Psoas muscle (tissue), 7 donors: ENCODE measurements at regions not wholly inside any gene's neighbourhood (a gene's known extent, or its start where the extent isn't known, plus 50 kb on each side); places are given as distances from the start of the nearest gene placed in this dataset.
"Not testable (repeated sequence)": the region's sequence is repeated elsewhere in the genome, so short reads cannot be mapped to it uniquely, and the experiment has no call there.

Source experiments
- ATAC-seq, 4 donors: fragments of 200-7000 bp; cut with Tn5 transposase; one replicate each; pipeline ENCODE4 v1.9.1; 2020; ENCODE audit warnings: moderate library complexity in 3 of 4, mild to moderate bottlenecking in 2 of 4
- DNase-seq, 2 donors: peaks; one replicate each; pipeline ENCODE4 v3.0.0-alpha.2; 2020
- H3K27ac ChIP-seq: fragments of 200-600 bp; one replicate; pipeline ENCODE4 v1.8.0; 2022
- H3K27me3 ChIP-seq, 3 donors: fragments of 200-600 bp in 1 of 3; one replicate each; pipeline versions ENCODE4 v1.6.1 to v1.8.0; 2013 to 2022; ENCODE audit warnings: low read length in 2 of 3, mild to moderate bottlenecking in 2 of 3, moderate library complexity in 1 of 3; ENCODE audit not compliant: insufficient read depth in 3 of 3
- H3K36me3 ChIP-seq, 2 donors: fragments of 200-600 bp in 1 of 2; one replicate each; pipeline versions ENCODE4 v1.6.1 to v1.8.0; 2013 to 2022; ENCODE audit warnings: low read depth in 1 of 2, mild to moderate bottlenecking in 1 of 2, moderate library complexity in 1 of 2; ENCODE audit not compliant: insufficient read depth in 1 of 2
- H3K4me1 ChIP-seq: fragments of 200-600 bp; one replicate; pipeline ENCODE4 v1.8.0; 2022
- H3K4me3 ChIP-seq: fragments of 200-600 bp; one replicate; pipeline ENCODE4 v1.8.0; 2022; ENCODE audit warnings: mild to moderate bottlenecking
- H3K9me3 ChIP-seq: fragments of 200-600 bp; one replicate; pipeline ENCODE4 v1.8.0; 2022
- CTCF ChIP-seq: fragments of 200-600 bp; IDR thresholded peaks from one replicate; pipeline ENCODE4 v1.8.0; 2022; ENCODE audit warnings: antibody characterized with exemption
- WGBS, 3 donors: extraction: QIAGEN DNeasy Blood & Tissue Kit; methylation state at CpG; one replicate each; pipeline versions ENCODE4 v1.1.6 to v1.1.7; 2013; 5-methylcytosine and 5-hydroxymethylcytosine counted together
- intact Hi-C, 2 donors: fragments of 100-400 bp; cut with DNase I; formaldehyde crosslinking; loops; one replicate each; pipeline versions ENCODE4 v1.11.0 to v1.14.2; 2022
- donor health status: healthy with polysubstance abuse.
- donor health status: DM: no; HTN: no; CAD: no; lungs with moderate emphysema.
- donor health status: Bipolar disorder and iron deficiency.
- donor health status: healthy.
- donor health status: DM: yes; HTN: yes; CAD: no.
- donor health status: DM: no; HTN: no; CAD: no.
- donor health status: DM: yes; HTN: yes; CAD: no.

- Histone ChIP-seq H3K27me3 (no peaks in the 10 kb centered on the region), H3K27ac (no peak overlapping the region), H3K4me1 (no peaks in the 10 kb centered on the region), H3K36me3 (no peaks in the 10 kb centered on the region), H3K9me3 (no peaks in the 10 kb centered on the region), H3K4me3 (no peak overlapping the region)
- intact Hi-C loops: no loop called here
- TF ChIP-seq CTCF: no peak
- 44 to 68% (median 60%) methylated on average over 5 of the region's 5 CpGs for WGBS, 3 donors
- DNase-seq: no peak
- ATAC-seq: no peak
These were observed 327.5 kb upstream of the PHF14 start for GRCh38 chr7:10646194-10646593.

GRCh38 chr7:10648289-10648688 lies 325.4 kb upstream of the PHF14 start:
- WGBS, 3 donors: 81 to 84% (median 82%) methylated on average over 5 of the region's 5 CpGs
- Histone ChIP-seq H3K36me3 (no peaks in the 10 kb centered on the region), H3K4me3 (no peak overlapping the region), H3K4me1 (no peaks in the 10 kb centered on the region), H3K27ac (no peak overlapping the region), H3K9me3 (no peaks in the 10 kb centered on the region), H3K27me3 (no peaks in the 10 kb centered on the region)
- DNase-seq (no peak), ATAC-seq (no peak)
- intact Hi-C loops: no loop called here
- no peak for TF ChIP-seq CTCF

- H3K36me3 ChIP-seq, H3K4me3 ChIP-seq, intact Hi-C loops, H3K27ac ChIP-seq, H3K27me3 ChIP-seq, H3K9me3 ChIP-seq, ATAC-seq, H3K4me1 ChIP-seq, DNase-seq: not testable (repeated sequence)
- 74 to 81% (median 75%) methylated on average over 7 of the region's 7 CpGs for WGBS, 3 donors
These were observed 324.6 kb upstream of the PHF14 start for GRCh38 chr7:10649120-10649519.

- Histone ChIP-seq H3K27me3 (no peaks in the 10 kb centered on the region), H3K4me3 (no peak overlapping the region), H3K9me3 (no peaks in the 10 kb centered on the region), H3K4me1 (no peaks in the 10 kb centered on the region), H3K36me3 (no peaks in the 10 kb centered on the region), H3K27ac (no peak overlapping the region)
- no peak for DNase-seq
- no peak for ATAC-seq
- TF ChIP-seq CTCF: no peak
- 32 to 40% (median 35%) methylated on average over 1 of the region's 1 CpG for WGBS, 3 donors
- intact Hi-C loops: no loop called here
These were observed 318.6 kb upstream of the PHF14 start for GRCh38 chr7:10655031-10655430.

- intact Hi-C loops: no loop called here
- Histone ChIP-seq H3K9me3 (no peaks in the 10 kb centered on the region), H3K4me3 (no peak overlapping the region), H3K36me3 (no peaks in the 10 kb centered on the region), H3K27me3 (no peaks in the 10 kb centered on the region), H3K27ac (no peak overlapping the region), H3K4me1 (no peaks in the 10 kb centered on the region)
- 38 to 60% (median 47%) methylated on average over 1 of the region's 1 CpG for WGBS, 3 donors
- DNase-seq: no peak
- no peak for TF ChIP-seq CTCF
- no peak for ATAC-seq
These were observed 316.5 kb upstream of the PHF14 start for GRCh38 chr7:10657201-10657600.
